SK-N-SH (cell line): ENCODE measurements at regions not wholly inside any gene's neighbourhood (a gene's known extent, or its start where the extent isn't known, plus 50 kb on each side); places are given as distances from the start of the nearest gene placed in this dataset.

Experiments
- EP300 ChIP-seq, 2 experiments: IDR thresholded peaks; 2 replicates each; pipeline versions ENCODE4 v1.4.0 to v1.6.1; 2012; ENCODE audit warnings: borderline replicate concordance in 1 of 2, low read depth in 1 of 2, low read length in 1 of 2
- EZH2phosphoT487 ChIP-seq: fragments of 200-600 bp; sonication (generic); IDR thresholded peaks from 2 replicates; pipeline ENCODE4 v1.6.1; 2017; ENCODE audit warnings: low read depth, mixed run types, mild to moderate bottlenecking, antibody characterized with exemption, moderate library complexity, borderline replicate concordance
- JUND ChIP-seq: IDR thresholded peaks from 2 replicates; pipeline ENCODE4 v1.4.0; 2012
- TEAD4 ChIP-seq: IDR thresholded peaks from 2 replicates; pipeline ENCODE4 v1.4.0; 2012; ENCODE audit warnings: mild to moderate bottlenecking, borderline replicate concordance; ENCODE audit not compliant: insufficient read depth
- TF ChIP-seq, protein P1 (sequence below): fragments of 200-600 bp; sonication (generic); IDR thresholded peaks from 2 replicates; pipeline ENCODE4 v1.6.1; 2017; ENCODE audit warnings: antibody characterized with exemption, mild to moderate bottlenecking, moderate library complexity

DNA sequence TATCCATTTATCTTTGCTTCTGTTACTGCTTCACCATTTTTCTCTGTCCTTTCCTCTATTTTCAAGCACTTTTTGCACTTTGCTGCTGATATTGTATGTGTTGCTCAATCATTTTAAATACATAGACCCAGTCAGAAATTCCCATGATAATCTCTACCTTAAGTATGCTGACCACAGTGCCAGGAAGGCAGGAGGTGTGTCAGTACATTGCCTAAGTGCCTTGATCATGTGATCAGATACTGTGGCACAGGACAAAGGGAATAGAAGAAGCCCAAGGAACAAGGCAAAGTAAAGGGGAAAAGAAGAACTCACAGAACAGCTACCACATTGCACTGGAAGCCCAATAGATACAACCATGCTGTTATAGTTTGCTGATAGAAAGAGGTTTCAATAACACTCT lies 53.7 kb upstream of the CD36 start:
- TF ChIP-seq JUND (no peak), EP300 (IDR thresholded peaks at IDR 0.05; ENCODE audit: borderline replicate concordance in 1 of 2, low read depth in 1 of 2, low read length in 1 of 2) (no peak), EZH2phosphoT487 (no peak), TEAD4 (no peak)
- TF ChIP-seq, protein P1, sequence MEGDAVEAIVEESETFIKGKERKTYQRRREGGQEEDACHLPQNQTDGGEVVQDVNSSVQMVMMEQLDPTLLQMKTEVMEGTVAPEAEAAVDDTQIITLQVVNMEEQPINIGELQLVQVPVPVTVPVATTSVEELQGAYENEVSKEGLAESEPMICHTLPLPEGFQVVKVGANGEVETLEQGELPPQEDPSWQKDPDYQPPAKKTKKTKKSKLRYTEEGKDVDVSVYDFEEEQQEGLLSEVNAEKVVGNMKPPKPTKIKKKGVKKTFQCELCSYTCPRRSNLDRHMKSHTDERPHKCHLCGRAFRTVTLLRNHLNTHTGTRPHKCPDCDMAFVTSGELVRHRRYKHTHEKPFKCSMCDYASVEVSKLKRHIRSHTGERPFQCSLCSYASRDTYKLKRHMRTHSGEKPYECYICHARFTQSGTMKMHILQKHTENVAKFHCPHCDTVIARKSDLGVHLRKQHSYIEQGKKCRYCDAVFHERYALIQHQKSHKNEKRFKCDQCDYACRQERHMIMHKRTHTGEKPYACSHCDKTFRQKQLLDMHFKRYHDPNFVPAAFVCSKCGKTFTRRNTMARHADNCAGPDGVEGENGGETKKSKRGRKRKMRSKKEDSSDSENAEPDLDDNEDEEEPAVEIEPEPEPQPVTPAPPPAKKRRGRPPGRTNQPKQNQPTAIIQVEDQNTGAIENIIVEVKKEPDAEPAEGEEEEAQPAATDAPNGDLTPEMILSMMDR, result no peak
